T-helper 2 cell treated with Interferon-gamma antibody and Interleukin-4, amounts not matched to agents 100 ng/mL and 5 ng/mL, for 36 hours (primary cell): ENCODE measurements at regions not wholly inside any gene's neighbourhood (a gene's known extent, or its start where the extent isn't known, plus 50 kb on each side); places are given as distances from the start of the nearest gene placed in this dataset.
"Not testable (repeated sequence)": the region's sequence is repeated elsewhere in the genome, so short reads cannot be mapped to it uniquely, and the experiment has no call there.

Experiments used
- intact Hi-C: fragments of 100-400 bp; cut with micrococcal nuclease; formaldehyde crosslinking; loops from one replicate; pipeline ENCODE4 v1.15.1; 2023

DNA sequence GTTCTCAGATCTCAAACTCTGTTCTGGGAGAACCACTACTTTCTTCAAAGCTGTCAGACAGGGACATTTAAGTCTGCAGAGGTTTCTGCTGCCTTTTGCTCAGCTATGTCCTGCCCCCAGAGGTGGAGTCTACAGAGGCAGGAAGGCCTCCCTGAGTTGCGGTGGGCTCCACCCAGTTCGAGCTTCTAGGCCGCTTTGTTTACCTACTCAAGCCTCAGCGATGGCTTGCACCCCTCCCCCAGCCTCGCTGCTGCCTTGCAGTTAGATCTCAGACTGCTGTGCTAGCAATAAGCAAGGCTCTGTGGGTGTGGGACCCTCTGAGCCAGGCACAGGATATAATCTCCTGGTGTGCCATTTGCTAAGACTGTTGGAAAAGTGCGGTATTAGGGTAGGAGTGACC, 115.1 kb downstream of the YIPF5 start:
- intact Hi-C loops = not testable (repeated sequence)

DNA sequence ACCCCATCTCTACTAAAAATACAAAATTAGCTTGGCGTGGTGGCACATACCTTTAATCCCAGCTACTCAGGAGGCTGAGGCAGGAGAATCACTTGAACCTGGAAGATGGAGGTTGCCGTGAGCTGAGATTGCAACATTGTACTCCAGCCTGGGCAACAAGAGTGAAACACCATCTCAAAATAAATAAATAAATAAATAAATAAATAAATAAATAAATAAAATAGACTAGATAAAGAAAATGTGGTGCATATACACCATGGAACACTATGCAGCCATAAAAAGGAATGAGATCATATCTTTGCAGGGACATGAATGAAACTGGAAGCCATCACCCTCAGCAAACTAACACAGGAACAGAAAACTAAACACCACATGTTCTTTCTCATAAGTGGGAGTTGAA, 110.4 kb downstream of the YIPF5 start:
- intact Hi-C loops = not testable (repeated sequence)

GRCh38 chr5:144060598-144060997, 109.9 kb downstream of the YIPF5 start:
- intact Hi-C loops = no loop called here

DNA sequence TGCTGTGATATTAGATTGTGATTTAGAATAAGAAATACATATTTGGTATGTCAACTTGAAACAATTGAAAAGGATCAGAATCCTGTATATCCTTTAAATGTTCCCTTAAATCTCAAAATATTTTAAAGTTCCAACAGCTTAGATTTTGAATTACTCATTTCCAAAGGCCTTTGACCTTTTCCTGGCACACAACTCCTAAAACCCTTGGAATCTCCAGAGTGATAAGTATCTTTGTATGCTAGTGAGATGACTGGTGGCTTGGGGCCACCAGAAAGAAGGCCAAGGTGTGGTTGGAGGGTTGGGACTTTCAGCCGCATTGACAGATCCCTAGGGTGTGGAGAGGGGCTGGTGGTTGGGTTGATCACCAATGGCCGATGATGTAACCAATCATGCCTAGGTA, 104.7 kb downstream of the YIPF5 start:
- intact Hi-C loops = no loop called here

- intact Hi-C loops = no loop called here
Observed at GRCh38 chr5:144072518-144072927, 97.9 kb downstream of the YIPF5 start.

DNA sequence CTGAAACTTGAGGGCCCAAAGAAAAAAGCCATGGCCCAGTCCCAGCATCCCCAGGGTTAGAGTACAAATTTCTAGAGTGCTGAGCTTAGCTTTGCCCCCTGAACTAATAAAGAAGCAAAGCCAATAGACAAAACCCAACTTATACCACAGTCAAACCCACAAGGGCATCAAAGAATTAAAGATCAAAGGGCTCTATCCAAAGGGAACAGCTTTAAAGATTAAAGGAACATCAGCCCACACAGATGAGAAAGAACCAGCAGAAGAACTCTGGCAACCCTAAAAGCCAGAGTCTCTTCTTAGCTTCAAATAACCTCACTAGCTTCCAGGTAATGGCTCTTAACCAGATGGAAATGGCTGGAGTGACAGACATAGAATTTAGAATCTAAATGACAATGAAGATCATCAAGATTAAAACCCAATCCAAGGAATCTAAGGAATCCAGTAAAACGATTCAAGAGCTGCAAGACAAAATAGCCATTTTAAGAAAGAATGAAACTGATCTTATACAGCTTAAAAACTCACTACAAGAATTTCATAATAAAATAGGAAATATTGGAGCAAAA, 93.9 kb downstream of the YIPF5 start:
- intact Hi-C loops = no loop called here

DNA sequence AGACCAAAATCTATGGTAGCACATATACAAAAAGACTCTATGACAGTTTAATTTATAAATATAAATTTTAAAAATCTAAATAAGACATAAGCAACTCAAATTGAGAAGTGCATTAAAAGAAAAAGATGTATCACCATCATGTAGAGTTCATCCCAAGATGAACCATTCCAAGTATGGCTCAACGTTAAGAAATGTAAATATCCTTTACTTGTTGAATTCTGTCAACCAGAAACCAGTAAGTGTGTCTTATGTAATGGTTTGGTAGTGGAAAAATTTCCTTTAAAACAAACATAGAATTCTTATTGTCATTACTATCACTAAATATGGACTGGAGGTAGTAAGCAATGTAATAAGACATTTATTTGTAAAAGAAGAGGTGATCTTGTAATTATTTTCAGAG, 87.3 kb downstream of the YIPF5 start:
- intact Hi-C loops = no loop called here

DNA sequence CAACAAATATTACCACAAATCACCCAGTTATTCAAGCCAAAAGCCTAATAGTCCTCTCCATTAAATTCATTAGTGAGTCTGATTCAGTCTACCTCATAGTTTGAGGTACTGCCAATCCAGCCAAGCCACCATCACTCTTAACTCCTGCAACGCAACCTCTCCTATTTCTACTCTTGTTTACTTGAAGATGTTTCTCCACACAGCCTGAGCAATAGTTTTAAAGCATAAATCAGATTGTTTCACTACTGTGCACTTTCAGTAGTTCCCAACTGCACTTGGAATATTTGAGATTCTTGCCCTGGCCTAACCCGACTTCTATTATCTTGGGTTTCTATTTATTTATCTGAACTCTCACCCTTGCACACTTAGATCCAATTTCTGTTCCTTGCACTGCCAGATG, 85.5 kb downstream of the YIPF5 start:
- intact Hi-C loops = no loop called here

- intact Hi-C loops = no loop called here
Observed at GRCh38 chr5:144085381-144085780, 85.1 kb downstream of the YIPF5 start.

DNA sequence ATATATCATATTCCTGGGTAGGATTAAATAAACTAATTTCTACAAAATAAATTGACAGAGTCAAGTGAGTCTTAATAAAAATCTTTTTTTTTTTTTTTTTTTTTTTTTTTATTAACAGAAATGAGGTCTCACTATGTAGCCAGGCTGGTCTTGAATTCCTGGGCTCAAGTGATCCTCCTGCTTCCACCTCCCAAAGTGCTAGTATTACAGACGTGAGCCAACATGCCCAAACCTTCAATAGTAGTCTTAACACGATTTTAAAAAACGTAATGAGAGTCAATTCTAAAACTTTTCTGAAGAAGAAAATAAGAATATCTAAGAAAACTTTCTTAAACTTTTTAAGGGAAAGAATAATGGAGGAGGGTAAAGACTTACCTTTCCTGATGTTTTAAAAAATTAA, 84.2 kb downstream of the YIPF5 start:
- intact Hi-C loops = no loop called here

DNA sequence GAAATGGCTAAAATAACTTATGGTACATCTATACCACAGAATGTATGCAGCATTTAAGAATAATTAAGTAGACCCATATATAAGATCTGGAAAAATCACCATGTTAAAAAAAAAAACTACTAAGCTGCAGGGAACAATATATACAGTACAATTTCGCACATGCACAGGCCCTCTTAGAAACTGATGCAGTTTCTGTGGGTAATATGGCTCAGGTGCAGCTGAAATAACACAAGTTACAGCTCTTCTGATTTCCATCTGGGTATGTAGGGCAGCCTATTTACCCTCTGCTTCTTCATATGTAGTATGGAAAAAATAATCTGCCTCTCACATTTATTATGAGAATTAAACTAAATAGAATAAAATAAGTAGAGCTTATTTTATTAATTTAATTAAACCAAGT, 82.9 kb downstream of the YIPF5 start:
- intact Hi-C loops = no loop called here

- intact Hi-C loops = no loop called here
Observed at GRCh38 chr5:144088206-144089064, 82.0 kb downstream of the YIPF5 start.

DNA sequence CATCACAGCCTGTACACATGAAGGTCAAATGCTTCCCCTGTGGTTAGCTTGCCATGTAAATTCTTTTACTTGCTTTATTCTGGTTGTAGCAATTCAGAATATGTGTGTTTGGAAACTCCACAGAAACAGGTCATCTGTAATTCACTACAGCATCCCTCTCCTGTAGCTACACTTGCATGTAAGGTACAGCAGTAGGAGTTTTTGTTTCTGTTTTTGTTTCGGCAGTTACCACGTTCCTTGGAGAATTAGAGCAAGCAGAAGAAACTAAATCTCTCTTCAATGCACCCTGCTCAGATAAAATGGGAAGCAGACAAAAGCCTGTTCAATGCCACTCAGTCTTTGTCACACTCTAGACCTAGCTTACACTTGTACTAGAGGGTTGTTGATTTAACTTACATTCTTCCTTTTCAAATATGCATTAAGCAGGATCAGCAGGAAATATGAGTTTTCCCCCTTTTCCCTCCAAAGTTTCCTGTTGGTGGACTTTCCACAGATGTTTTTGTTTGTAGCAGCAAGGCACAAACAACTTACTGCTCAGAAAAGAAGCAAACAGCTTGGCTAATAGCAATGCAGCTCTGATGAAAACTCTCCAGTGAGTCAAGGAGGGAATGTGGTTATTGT, 80.9 kb downstream of the YIPF5 start:
- intact Hi-C loops = no loop called here

- intact Hi-C loops = no loop called here
Observed at GRCh38 chr5:144092508-144092907, 78.0 kb downstream of the YIPF5 start.

- intact Hi-C loops = no loop called here
Observed at GRCh38 chr5:144093400-144093799, 77.1 kb downstream of the YIPF5 start.

GRCh38 chr5:144093868-144094267, 76.6 kb downstream of the YIPF5 start:
- intact Hi-C loops = no loop called here

DNA sequence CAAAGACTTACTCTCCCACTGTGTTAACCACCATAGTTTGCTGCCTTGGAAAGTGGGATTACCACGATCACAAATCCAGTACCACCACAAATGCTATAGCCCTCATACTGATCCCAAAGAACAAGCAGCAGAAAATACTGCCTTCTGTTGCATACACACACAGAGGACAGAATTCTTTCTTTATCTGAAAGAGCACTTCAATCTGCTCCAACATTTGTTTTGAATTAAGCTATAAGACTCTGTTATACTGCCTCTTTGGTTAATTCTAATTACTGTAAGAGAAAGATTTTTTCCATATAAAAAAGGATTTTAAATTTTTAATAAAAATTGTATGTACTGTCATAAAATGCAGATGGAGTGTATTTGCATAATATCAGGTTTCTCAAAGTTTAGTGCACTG, 69.8 kb downstream of the YIPF5 start:
- intact Hi-C loops = no loop called here

DNA sequence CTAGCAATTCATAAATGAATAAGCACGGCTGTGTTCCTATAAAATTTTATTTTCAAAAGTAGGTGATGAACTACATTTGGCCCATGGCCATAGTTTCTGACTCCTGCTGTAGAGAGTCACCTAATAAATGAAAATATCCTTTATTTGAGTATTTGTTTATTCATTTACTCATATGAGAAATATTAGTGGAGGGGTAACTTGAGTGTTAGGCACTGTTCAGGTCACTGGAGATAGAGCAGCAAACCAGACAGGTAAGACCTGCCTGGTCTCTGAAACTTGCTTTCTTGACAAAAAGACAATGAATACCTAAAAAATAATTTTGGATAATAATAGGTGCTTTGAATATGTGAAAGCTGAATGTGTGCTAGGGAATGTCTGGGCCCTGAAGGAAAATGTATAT, 68.8 kb downstream of the YIPF5 start:
- intact Hi-C loops = no loop called here

DNA sequence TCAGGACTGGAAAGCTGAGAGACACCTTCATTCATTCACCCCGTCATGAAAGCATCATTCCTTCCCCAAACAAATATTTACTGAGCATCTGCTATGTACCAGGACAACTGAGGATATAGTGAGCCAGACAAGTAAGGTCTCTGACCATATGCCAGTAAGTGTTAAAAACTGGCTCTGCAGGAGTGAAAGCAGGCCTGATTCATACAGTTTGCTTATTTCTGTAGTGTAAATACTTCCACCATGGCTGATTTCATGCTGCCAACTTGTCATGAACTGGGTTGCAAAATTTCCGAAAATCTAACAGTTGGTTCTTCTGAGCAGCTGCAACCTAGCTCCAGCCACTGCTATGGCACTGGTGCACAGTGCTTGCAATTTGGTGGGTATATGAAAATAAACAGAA, 68.1 kb downstream of the YIPF5 start:
- intact Hi-C loops = no loop called here

GRCh38 chr5:144102979-144103378, 67.5 kb downstream of the YIPF5 start:
- intact Hi-C loops = no loop called here

DNA sequence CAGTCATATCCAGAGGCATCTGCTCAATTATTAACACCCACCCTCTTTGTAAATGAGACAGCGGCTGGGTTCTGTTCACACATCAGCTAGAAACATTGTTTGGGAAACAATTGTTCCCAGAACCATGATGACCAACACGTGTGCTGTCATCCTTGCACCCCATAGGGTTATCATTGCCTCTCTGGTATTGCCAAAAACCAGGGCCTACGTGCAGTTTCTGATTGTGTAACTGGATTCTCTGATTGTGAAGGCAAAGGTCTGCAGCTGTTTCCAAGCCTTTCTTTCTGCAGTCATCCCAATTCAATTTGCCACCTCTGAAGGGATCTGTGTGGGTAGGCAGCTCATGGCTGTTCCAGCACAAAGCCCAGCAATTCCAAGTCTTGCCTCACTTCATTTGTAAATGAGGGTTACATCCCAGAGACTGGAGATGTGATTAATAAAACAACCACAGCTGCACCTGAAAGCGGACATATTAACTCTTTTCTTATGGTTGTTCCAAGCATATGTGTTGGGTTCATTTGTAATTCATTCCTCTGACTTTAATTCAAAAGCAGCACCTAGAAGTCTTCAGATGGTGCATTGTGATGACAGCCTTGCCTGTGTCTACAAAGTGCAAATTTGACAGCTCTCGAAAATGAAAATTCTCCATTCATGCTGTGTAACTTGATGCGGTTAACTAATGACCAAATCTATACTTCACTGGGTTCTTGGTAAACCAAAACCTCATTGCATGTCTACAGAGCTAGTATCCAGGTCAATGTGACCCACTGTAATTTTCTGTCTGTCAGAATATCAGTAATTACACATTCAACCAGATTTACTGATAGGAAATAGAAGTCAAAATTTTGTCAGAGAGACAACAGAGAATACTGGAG, 66.6 kb downstream of the YIPF5 start:
- intact Hi-C loops = no loop called here

DNA sequence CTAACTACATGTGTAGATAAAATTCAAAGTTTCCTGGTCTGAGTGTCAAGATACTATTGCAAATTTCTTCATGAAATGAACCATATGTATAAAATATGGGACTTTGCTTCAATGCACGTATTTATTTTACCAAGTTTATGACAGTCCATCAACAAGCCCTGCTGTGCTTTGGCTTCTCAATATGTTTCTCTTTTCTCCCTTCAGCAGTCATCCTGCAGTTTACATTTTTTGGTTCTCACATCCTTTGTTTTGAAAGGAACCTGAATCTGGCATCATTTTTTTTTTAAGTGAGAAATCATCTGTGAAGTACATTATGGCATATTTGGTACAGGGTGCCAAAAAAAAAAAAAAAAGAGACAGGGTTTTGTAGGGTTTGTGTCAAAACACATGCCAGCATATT, 65.1 kb downstream of the YIPF5 start:
- intact Hi-C loops = no loop called here
